ENCODE measurements at regions not wholly inside any gene's neighbourhood (a gene's known extent, or its start where the extent isn't known, plus 50 kb on each side); places are given as distances from the start of the nearest gene placed in this dataset.

DNA sequence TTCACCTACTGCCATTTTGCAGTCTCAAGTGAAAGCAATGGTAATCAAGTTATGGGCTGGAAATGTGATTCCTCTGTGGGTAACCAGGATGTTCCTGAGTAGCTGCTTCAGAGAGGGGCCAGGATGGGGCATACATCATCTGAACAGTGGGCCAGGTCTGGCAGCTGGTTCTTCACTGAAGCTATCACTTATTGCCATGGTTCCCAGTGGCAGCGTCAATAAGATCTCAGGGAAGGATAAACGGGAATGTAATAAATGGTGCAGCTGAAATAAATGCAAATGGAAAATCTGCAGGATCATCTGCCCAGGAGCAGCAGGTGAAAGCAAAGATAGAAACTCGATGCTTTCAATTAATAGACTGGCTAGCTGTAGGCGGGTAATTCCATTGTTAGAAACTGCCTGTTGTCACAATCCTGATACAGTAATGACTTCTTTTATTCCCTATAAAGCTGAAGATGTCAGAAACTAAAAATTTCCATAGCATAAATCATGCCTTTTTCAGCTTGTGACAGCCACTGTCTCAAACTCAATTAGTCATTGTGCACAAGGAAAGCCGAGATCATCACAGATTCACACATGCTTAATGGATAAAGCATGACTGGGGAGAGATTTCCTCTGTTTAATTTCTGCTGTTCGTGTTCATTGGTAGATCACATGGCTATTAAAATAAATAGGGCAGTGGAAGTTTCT is 56.2 kb upstream of the CCDC85A start:
- TF ChIP-seq, protein P1, sequence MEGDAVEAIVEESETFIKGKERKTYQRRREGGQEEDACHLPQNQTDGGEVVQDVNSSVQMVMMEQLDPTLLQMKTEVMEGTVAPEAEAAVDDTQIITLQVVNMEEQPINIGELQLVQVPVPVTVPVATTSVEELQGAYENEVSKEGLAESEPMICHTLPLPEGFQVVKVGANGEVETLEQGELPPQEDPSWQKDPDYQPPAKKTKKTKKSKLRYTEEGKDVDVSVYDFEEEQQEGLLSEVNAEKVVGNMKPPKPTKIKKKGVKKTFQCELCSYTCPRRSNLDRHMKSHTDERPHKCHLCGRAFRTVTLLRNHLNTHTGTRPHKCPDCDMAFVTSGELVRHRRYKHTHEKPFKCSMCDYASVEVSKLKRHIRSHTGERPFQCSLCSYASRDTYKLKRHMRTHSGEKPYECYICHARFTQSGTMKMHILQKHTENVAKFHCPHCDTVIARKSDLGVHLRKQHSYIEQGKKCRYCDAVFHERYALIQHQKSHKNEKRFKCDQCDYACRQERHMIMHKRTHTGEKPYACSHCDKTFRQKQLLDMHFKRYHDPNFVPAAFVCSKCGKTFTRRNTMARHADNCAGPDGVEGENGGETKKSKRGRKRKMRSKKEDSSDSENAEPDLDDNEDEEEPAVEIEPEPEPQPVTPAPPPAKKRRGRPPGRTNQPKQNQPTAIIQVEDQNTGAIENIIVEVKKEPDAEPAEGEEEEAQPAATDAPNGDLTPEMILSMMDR (IDR thresholded peaks at IDR 0.05; ENCODE audit: low read depth, low read length) = no peak
- H3K4me3 ChIP-seq (ENCODE audit: low read depth, low read length) = no peak overlapping the region

DNA sequence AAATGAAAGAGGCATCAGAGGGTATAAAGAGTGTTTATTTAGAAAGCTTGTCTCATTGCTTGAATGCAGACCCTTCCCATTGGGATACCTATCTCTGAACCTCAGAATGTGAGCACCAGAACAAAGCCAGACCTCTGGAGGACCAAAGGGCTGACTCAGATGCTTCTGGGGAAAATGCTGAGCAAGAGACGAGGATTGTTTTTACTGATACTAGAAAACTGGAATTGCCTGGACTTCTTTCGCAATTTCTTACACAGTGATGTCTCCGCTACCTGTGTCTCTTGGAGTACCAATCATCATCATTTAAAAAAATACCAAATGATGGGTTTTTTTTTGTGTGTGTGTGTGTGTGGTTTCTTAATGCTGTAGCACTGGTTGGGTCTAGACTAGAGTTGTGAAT is 55.6 kb upstream of the CCDC85A start:
- TF ChIP-seq, protein P1 (IDR thresholded peaks at IDR 0.05; ENCODE audit: low read depth, low read length) = no peak
- H3K4me3 ChIP-seq (ENCODE audit: low read depth, low read length) = no peak overlapping the region

DNA sequence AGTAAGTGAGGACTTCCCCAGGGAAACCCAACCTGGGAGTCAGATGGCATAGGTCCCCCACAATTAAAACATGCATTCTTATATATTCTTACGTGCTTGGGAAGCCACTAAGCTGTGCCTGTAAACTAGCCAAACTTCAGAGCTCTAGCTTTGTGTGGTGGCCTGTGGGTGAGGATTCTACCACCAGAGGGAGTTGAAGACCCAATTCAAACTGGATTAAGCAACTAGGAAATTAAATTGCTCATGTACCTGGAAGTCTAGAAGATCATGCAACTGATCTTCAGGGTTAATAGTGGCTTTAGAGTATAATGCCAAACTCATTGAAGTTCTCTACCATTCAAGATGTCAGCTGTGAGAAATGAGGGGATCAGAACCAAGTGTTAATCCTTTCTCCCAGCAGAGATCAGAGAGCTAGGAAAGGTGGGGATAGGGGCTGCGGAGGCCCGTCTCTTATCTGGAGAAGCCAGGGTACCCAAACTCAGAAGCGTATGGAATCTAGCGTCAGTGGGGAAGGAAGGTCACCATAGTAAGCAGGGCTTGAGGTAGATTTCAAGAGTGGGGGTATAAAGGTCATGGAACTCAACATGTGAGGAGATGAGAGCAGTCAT is 53.2 kb upstream of the CCDC85A start:
- TF ChIP-seq, protein P1 (IDR thresholded peaks at IDR 0.05; ENCODE audit: low read depth, low read length) = peak; percentile 78

GRCh38 chr2:56132138-56132537 is 51.7 kb upstream of the CCDC85A start:
- TF ChIP-seq, protein P1 (IDR thresholded peaks at IDR 0.05; ENCODE audit: low read depth, low read length) = peak; percentile 19; the same call in 1 of the 2 replicates

More for the DNA sequence above, 53.2 kb upstream of the CCDC85A start:
- H3K4me3 ChIP-seq (ENCODE audit: low read depth, low read length) = no peak overlapping the region

GRCh38 chr2:56133441-56133840 is 50.3 kb upstream of the CCDC85A start:
- no peak overlapping the region for H3K4me3 ChIP-seq (ENCODE audit: low read depth, low read length)
- TF ChIP-seq, protein P1 (IDR thresholded peaks at IDR 0.05; ENCODE audit: low read depth, low read length) = no peak

More at GRCh38 chr2:56132138-56132537, 51.7 kb upstream of the CCDC85A start:
- no peak overlapping the region for H3K4me3 ChIP-seq (ENCODE audit: low read depth, low read length)

GRCh38 chr2:56133931-56134629 is 49.7 kb upstream of the CCDC85A start:
- TF ChIP-seq, protein P1 (IDR thresholded peaks at IDR 0.05; ENCODE audit: low read depth, low read length) = no peak
- no peak overlapping the region for H3K4me3 ChIP-seq (ENCODE audit: low read depth, low read length)

All from WI38 (cell line).